ENCODE measurements at regions not wholly inside any gene's neighbourhood (a gene's known extent, or its start where the extent isn't known, plus 50 kb on each side); places are given as distances from the start of the nearest gene placed in this dataset.

GRCh38 chr13:63472711-63473110, 2057.1 kb upstream of the PCDH20 start (continued):
- no peak for TF ChIP-seq FOXA1 (IDR thresholded peaks at IDR 0.05)
- no peak for TF ChIP-seq HNF4G (IDR thresholded peaks at IDR 0.05)
- TF ChIP-seq MAX (IDR thresholded peaks at IDR 0.05): no peak
- TF ChIP-seq RAD21 (IDR thresholded peaks at IDR 0.05): no peak
- no peak for TF ChIP-seq ZBTB33 (IDR thresholded peaks at IDR 0.05)
- TF ChIP-seq HNF4A (conservative IDR thresholded peaks at IDR 0.05): no peak

GRCh38 chr13:63463782-63464610, 2048.3 kb upstream of the PCDH20 start:
- WGBS: 40% methylated on average over 1 of the region's 1 CpG
- TF ChIP-seq ATF3 (IDR thresholded peaks at IDR 0.05): no peak
- no peak for TF ChIP-seq RAD21 (IDR thresholded peaks at IDR 0.05)
- TF ChIP-seq HNF4A (conservative IDR thresholded peaks at IDR 0.05): no peak
- TF ChIP-seq JUND (IDR thresholded peaks at IDR 0.05): no peak
- TF ChIP-seq CTCF (IDR thresholded peaks at IDR 0.05; ENCODE audit: low read depth, low read length, missing input control): no peak
- no peak for TF ChIP-seq ZBTB33 (IDR thresholded peaks at IDR 0.05)
- no peak for TF ChIP-seq HNF4G (IDR thresholded peaks at IDR 0.05)
- TF ChIP-seq REST (IDR thresholded peaks at IDR 0.05): no peak
- no peak for TF ChIP-seq TAF1 (conservative IDR thresholded peaks at IDR 0.05)
- TF ChIP-seq GABPA (IDR thresholded peaks at IDR 0.05 in 1 of 2, conservative IDR thresholded peaks at IDR 0.05 in 1 of 2): no peak
- no peak for TF ChIP-seq MAX (IDR thresholded peaks at IDR 0.05)
- no peak for TF ChIP-seq FOXA1 (IDR thresholded peaks at IDR 0.05)
- no peak for TF ChIP-seq SP1 (IDR thresholded peaks at IDR 0.05)
- no peak for TF ChIP-seq RXRA (IDR thresholded peaks at IDR 0.05)
- no peak for TF ChIP-seq FOXA2 (IDR thresholded peaks at IDR 0.05)
- TF ChIP-seq YY1 (IDR thresholded peaks at IDR 0.05): no peak
- TF ChIP-seq EGR1 (IDR thresholded peaks at IDR 0.05; ENCODE audit: low read depth in 2 of 2): no peak
- TF ChIP-seq NR2F2 (IDR thresholded peaks at IDR 0.05): no peak
- Histone ChIP-seq H3K9ac (ENCODE audit: low read depth in 1 of 2, low read length in 2 of 2) (no peak overlapping the region), H3K27ac (ENCODE audit: low read depth in 1 of 2, low read length in 2 of 2) (no peak overlapping the region), H3K4me1 (ENCODE audit: control insufficient read depth in 4 of 4, insufficient read depth in 4 of 4, low read length in 3 of 4) (no peaks in the 10 kb centered on the region), H3K9me3 (ENCODE audit: control insufficient read depth in 4 of 4, low read length in 3 of 4) (peaks cover 0 to 3% (median 0%) of the 10 kb centered on the region in 4 donors), H3K4me3 (ENCODE audit: low read depth in 1 of 3, low read length in 3 of 3) (no peak overlapping the region), H3K36me3 (ENCODE audit: control insufficient read depth in 4 of 4, insufficient read depth in 3 of 4, low read depth in 1 of 4, low read length in 3 of 4) (no peaks in the 10 kb centered on the region), H3K27me3 (ENCODE audit: control insufficient read depth in 4 of 4, insufficient read depth in 4 of 4, low read length in 3 of 4) (no peaks in the 10 kb centered on the region)
- no peak for DNase-seq (ENCODE audit: low spot score)

Measured in liver (tissue), 8 donors.